ENCODE measurements at regions not wholly inside any gene's neighbourhood (a gene's known extent, or its start where the extent isn't known, plus 50 kb on each side); places are given as distances from the start of the nearest gene placed in this dataset.

- Histone ChIP-seq H3K9me2 (replicated peaks; ENCODE audit: insufficient read depth, low read length) (no peaks in the 10 kb centered on the region), H3K79me2 (ENCODE audit: insufficient read depth, low read length) (no peaks in the 10 kb centered on the region), H3K27ac (ENCODE audit: low read depth, low read length) (no peak overlapping the region), H2AFZ (ENCODE audit: low read depth, low read length, severe bottlenecking) (no peak overlapping the region), H3K9ac (ENCODE audit: low read length) (no peak overlapping the region), H3F3A (ENCODE audit: insufficient read depth) (no peaks in the 10 kb centered on the region), H3K4me2 (ENCODE audit: low read depth, low read length, poor library complexity, severe bottlenecking) (no peak overlapping the region), H3K27me3 (ENCODE audit: low read length) (no peaks in the 10 kb centered on the region), H3K4me3 (ENCODE audit: insufficient read depth, low read length, poor library complexity, severe bottlenecking) (no peak overlapping the region), H4K20me1 (ENCODE audit: low read depth, low read length) (no peaks in the 10 kb centered on the region), H3K9me3 (ENCODE audit: insufficient read depth, low read length) (no peaks in the 10 kb centered on the region), H3K36me3 (ENCODE audit: low read length) (no peaks in the 10 kb centered on the region)
- TF ChIP-seq EZH2phosphoT487 (conservative IDR thresholded peaks at IDR 0.05; ENCODE audit: low read length): no peak
- no peak for TF ChIP-seq CTCF (IDR thresholded peaks at IDR 0.05; ENCODE audit: insufficient read depth, low read length, poor library complexity, severe bottlenecking)
These were observed 115.6 kb downstream of the XCL2 start for GRCh38 chr1:168428063-168428731.

GRCh38 chr1:168427051-168427450 is 116.7 kb downstream of the XCL2 start:
- no peaks in the 10 kb centered on the region for H3K9me3 ChIP-seq (ENCODE audit: insufficient read depth, low read length)
- no peaks in the 10 kb centered on the region for H3K79me2 ChIP-seq (ENCODE audit: insufficient read depth, low read length)
- no peaks in the 10 kb centered on the region for H3K36me3 ChIP-seq (ENCODE audit: low read length)
- H3K27me3 ChIP-seq (ENCODE audit: low read length): no peaks in the 10 kb centered on the region
- no peak overlapping the region for H3K4me3 ChIP-seq (ENCODE audit: insufficient read depth, low read length, poor library complexity, severe bottlenecking)
- H2AFZ ChIP-seq (ENCODE audit: low read depth, low read length, severe bottlenecking): no peak overlapping the region
- TF ChIP-seq EZH2phosphoT487 (conservative IDR thresholded peaks at IDR 0.05; ENCODE audit: low read length): no peak
- no peak for TF ChIP-seq CTCF (IDR thresholded peaks at IDR 0.05; ENCODE audit: insufficient read depth, low read length, poor library complexity, severe bottlenecking)
- H3F3A ChIP-seq (ENCODE audit: insufficient read depth): no peaks in the 10 kb centered on the region
- no peak overlapping the region for H3K4me2 ChIP-seq (ENCODE audit: low read depth, low read length, poor library complexity, severe bottlenecking)
- H3K27ac ChIP-seq (ENCODE audit: low read depth, low read length): no peak overlapping the region
- no peaks in the 10 kb centered on the region for H4K20me1 ChIP-seq (ENCODE audit: low read depth, low read length)
- no peaks in the 10 kb centered on the region for H3K9me2 ChIP-seq (replicated peaks; ENCODE audit: insufficient read depth, low read length)
- H3K9ac ChIP-seq (ENCODE audit: low read length): no peak overlapping the region

GRCh38 chr1:168424281-168424680 is 119.5 kb downstream of the XCL2 start:
- no peaks in the 10 kb centered on the region for H3K79me2 ChIP-seq (ENCODE audit: insufficient read depth, low read length)
- H3K9me3 ChIP-seq (ENCODE audit: insufficient read depth, low read length): no peaks in the 10 kb centered on the region
- H3K27me3 ChIP-seq (ENCODE audit: low read length): no peaks in the 10 kb centered on the region
- no peaks in the 10 kb centered on the region for H3K9me2 ChIP-seq (replicated peaks; ENCODE audit: insufficient read depth, low read length)
- no peak overlapping the region for H3K4me3 ChIP-seq (ENCODE audit: insufficient read depth, low read length, poor library complexity, severe bottlenecking)
- no peaks in the 10 kb centered on the region for H4K20me1 ChIP-seq (ENCODE audit: low read depth, low read length)
- no peak overlapping the region for H3K27ac ChIP-seq (ENCODE audit: low read depth, low read length)
- no peak overlapping the region for H3K4me2 ChIP-seq (ENCODE audit: low read depth, low read length, poor library complexity, severe bottlenecking)
- H3F3A ChIP-seq (ENCODE audit: insufficient read depth): no peaks in the 10 kb centered on the region
- no peaks in the 10 kb centered on the region for H3K36me3 ChIP-seq (ENCODE audit: low read length)
- no peak for TF ChIP-seq CTCF (IDR thresholded peaks at IDR 0.05; ENCODE audit: insufficient read depth, low read length, poor library complexity, severe bottlenecking)
- H3K9ac ChIP-seq (ENCODE audit: low read length): no peak overlapping the region
- H2AFZ ChIP-seq (ENCODE audit: low read depth, low read length, severe bottlenecking): no peak overlapping the region

Data from SU-DHL-6 (cell line).